Mesodermal cell (in vitro differentiated cells): ENCODE measurements at regions not wholly inside any gene's neighbourhood (a gene's known extent, or its start where the extent isn't known, plus 50 kb on each side); places are given as distances from the start of the nearest gene placed in this dataset.

Source experiments
- H3K27ac ChIP-seq: 2 replicates; pipeline ENCODE4 v1.7.0; 2013; ENCODE audit warnings: mild to moderate bottlenecking, low read depth, low read length, moderate library complexity; ENCODE audit not compliant: severe bottlenecking
- H3K36me3 ChIP-seq: 2 replicates; pipeline ENCODE4 v1.7.1; 2013; ENCODE audit warnings: mild to moderate bottlenecking, low read length, moderate library complexity; ENCODE audit not compliant: control insufficient read depth, insufficient read depth
- H3K4me1 ChIP-seq: one replicate; pipeline ENCODE4 v1.7.1; 2013; ENCODE audit warnings: mild to moderate bottlenecking, low read length; ENCODE audit not compliant: insufficient read depth, control insufficient read depth, poor library complexity, severe bottlenecking
- H3K4me3 ChIP-seq: 2 replicates; pipeline ENCODE4 v1.7.0; 2013; ENCODE audit warnings: low read length, control low read depth, mild to moderate bottlenecking; ENCODE audit not compliant: insufficient read depth, poor library complexity, severe bottlenecking; ENCODE audit errors: extremely low read depth
- H3K9me3 ChIP-seq: 2 replicates; pipeline ENCODE4 v1.7.1; 2013; ENCODE audit warnings: mild to moderate bottlenecking, low read length, moderate library complexity; ENCODE audit not compliant: control insufficient read depth
- WGBS, 2 experiments: methylation state at CpG; one replicate each; pipeline ENCODE4 v1.1.5; 2013; ENCODE audit warnings: missing lambda C conversion rate in 2 of 2; ENCODE audit not compliant: insufficient coverage in 2 of 2; 5-methylcytosine and 5-hydroxymethylcytosine counted together

DNA sequence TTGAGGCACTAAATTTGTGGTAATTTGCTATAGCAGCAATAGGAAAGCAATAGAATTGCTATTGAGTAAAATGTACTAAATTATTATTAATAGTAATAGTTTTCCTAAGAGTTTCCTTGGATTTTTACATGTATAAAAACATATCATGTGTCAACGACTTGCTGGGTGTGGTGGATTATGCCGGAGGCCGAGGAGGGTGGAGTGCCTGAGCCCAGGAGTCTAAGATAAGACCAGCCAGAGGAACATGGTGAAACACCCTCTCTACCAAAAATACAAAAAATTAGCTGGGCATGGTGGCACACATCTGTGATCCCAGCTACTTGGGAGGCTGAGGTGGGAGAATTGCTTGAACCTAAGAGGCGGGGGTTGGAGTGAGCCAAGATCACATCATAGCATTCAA lies 749.9 kb downstream of the TBL1XR1 start:
- Histone ChIP-seq H3K4me3 (no peak overlapping the region), H3K36me3 (no peaks in the 10 kb centered on the region), H3K9me3 (no peaks in the 10 kb centered on the region), H3K4me1 (no peaks in the 10 kb centered on the region), H3K27ac (no peak overlapping the region)
- WGBS, 2 experiments = no CpG with 5 or more reads among the region's 4 CpGs

DNA sequence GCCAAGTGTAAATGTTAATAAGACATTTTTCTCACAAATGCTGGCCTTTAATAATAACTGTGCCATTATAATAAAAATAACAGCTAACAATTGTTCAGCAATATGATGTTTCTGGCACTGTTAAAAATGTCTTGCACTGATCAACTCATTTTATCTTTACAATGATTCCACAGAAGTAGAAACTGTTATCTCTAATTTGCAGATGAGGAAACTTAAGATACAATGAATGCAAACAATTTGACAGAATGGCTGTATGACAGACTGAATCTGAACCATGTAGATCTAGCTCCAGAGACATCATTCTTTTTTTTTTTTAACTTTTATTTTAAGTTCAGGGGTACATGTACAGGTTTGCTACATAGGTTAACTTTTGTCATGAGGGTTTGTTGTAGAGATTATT lies 755.0 kb downstream of the TBL1XR1 start:
- Histone ChIP-seq H3K9me3 (no peaks in the 10 kb centered on the region), H3K4me3 (no peak overlapping the region), H3K27ac (no peak overlapping the region), H3K36me3 (no peaks in the 10 kb centered on the region), H3K4me1 (no peaks in the 10 kb centered on the region)

DNA sequence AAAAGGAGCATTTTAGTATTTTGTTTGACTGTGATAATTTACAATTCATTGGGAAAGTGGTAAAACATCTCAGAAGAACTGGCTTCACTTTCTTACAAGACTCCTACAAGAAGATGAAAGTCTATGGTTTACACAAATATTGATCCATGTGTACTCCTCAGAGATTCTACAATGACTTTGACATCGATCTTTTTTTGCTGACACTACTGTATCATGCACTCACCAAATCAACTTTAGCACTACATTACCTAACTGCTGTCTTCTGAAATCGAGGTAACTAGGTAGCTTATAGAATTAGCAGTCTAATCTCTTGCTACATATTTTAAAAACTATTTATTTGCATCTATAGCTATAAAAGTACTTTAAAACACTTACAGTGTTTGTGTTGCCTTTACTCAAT lies 757.6 kb downstream of the TBL1XR1 start:
- H3K4me3 ChIP-seq = no peak overlapping the region
- no peak overlapping the region for H3K27ac ChIP-seq
- WGBS, 2 experiments = 71 to 100% methylated on average over 1 of the region's 2 CpGs
- H3K9me3 ChIP-seq = no peaks in the 10 kb centered on the region
- no peaks in the 10 kb centered on the region for H3K36me3 ChIP-seq
- H3K4me1 ChIP-seq = no peaks in the 10 kb centered on the region

DNA sequence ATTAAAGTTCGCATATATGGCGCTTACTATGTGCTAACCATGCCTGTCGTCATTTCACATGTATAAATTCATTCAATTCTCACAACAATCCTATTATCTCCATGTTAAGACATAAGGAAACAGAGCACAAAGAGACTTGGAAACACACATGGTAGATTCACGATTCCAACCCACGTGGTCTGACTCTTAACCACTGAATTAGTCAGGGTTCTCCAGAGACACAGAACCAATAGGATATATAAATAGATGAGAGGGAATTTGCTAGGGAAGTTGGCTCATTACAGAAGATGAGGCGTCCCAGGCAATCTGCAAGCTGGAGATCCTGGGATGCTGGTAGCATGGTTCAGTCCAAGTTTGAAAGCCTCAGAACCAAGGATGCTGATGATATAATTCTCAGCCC lies 765.3 kb downstream of the TBL1XR1 start:
- no peaks in the 10 kb centered on the region for H3K4me1 ChIP-seq
- no peak overlapping the region for H3K4me3 ChIP-seq
- H3K36me3 ChIP-seq = no peaks in the 10 kb centered on the region
- H3K9me3 ChIP-seq = no peaks in the 10 kb centered on the region
- WGBS, 2 experiments = 60 to 70% methylated on average over 3 to 4 of the region's 6 CpGs
- no peak overlapping the region for H3K27ac ChIP-seq

DNA sequence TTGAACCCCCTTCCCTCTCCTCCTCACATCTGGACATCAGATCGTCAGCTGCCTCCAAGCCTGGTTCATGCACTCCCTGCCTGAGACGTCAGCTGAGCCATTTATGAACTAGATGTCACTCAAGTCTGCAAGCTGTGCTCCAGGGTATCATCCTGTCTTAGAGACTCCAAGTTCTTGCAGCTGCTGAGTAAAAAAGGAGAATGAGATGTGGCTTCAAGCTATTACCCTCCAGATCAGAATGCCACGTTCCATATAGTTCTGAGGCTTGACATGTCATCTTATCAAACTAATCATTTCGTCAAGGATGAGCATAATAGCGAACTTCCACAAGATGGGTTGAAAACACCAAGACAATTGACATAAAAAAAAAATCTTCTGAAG lies 766.3 kb downstream of the TBL1XR1 start:
- Histone ChIP-seq H3K36me3 (no peaks in the 10 kb centered on the region), H3K4me1 (no peaks in the 10 kb centered on the region), H3K27ac (no peak overlapping the region), H3K4me3 (no peak overlapping the region), H3K9me3 (no peaks in the 10 kb centered on the region)
- WGBS, 2 experiments = 67 to 84% methylated on average over 1 to 3 of the region's 5 CpGs

DNA sequence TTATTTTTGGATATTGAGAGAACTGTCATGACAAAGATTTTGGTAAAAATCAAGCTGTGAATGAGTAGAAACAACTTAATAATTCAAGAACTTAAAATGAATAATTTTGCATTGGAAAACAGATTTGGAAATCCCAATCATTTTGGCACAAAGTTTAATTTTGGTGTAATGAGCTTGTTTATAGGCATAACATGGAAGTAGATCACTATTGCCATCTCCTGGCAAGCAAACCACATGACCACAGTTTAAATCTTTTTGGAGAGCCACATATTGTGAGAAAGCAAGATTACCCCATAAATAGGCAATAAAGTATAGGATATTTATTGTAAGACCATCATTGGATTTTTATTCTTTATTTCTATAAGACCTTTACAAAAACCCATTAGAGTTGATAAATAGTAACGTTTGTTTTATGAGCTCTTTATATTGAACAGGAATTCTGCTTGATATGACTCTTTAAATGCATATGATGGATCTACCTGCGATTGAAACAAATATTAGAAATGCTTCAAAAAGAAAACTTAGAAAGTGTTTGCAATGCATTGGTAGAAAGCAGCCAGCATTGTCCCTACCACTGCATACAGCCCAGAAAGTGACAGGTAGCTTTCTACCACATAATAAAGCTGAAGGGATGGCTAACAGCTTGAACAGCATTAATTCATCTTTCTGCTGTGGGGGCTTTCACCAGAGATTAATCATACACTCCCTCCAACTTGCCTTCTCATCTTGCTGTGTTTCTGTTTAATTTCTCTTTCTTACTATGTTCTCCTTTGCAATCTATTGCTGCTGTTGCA lies 766.8 kb downstream of the TBL1XR1 start:
- Histone ChIP-seq H3K4me3 (no peak overlapping the region), H3K27ac (no peak overlapping the region), H3K36me3 (no peaks in the 10 kb centered on the region), H3K9me3 (no peaks in the 10 kb centered on the region), H3K4me1 (no peaks in the 10 kb centered on the region)
- WGBS, 2 experiments = 80% methylated on average over 1 of the region's 2 CpGs; no CpG with 5 or more reads in 1 of the 2 experiments

DNA sequence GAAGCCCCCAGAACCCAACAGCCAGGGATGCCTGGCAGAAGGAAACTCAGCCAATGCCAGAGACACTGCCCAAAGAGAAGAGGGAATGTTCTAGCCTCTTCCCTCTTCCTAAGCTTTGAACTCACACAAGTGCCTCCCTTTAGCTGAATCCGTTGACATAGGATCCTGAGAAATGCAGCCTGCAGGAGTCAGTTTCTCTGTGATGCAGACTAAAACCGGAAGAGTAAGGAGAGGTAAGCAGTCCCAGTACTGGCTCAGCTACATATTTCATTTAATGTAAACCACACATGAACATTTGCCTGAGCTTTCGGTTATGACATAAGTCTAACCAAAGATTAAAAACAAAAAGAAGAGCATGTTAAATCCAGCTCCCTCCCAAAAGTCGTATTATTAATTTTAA lies 768.7 kb downstream of the TBL1XR1 start:
- H3K4me1 ChIP-seq = no peaks in the 10 kb centered on the region
- no peaks in the 10 kb centered on the region for H3K36me3 ChIP-seq
- no peak overlapping the region for H3K27ac ChIP-seq
- no peaks in the 10 kb centered on the region for H3K9me3 ChIP-seq
- no peak overlapping the region for H3K4me3 ChIP-seq
- WGBS, 2 experiments = 50 to 100% methylated on average over 1 to 2 of the region's 4 CpGs

DNA sequence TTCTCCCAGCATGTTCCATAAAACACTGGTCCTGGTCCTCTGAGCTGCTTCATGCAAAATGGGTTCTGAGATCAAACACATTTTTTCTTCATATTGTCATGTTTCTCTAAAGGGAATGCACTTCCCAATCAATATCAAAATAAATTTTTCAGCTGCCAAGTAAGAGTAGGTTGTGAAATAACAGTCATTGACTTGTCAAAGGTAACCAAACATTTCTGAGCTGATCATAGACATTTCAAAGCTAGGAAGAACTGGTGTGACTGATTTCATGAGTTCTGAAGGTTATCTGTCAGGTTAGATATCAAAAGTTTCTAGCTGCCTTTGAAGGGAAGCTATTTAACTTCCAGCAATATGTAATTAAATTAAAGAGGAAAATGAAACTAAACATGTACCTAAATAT lies 770.9 kb downstream of the TBL1XR1 start:
- no peaks in the 10 kb centered on the region for H3K9me3 ChIP-seq
- no peaks in the 10 kb centered on the region for H3K36me3 ChIP-seq
- H3K27ac ChIP-seq = no peak overlapping the region
- H3K4me1 ChIP-seq = no peaks in the 10 kb centered on the region
- no peak overlapping the region for H3K4me3 ChIP-seq

DNA sequence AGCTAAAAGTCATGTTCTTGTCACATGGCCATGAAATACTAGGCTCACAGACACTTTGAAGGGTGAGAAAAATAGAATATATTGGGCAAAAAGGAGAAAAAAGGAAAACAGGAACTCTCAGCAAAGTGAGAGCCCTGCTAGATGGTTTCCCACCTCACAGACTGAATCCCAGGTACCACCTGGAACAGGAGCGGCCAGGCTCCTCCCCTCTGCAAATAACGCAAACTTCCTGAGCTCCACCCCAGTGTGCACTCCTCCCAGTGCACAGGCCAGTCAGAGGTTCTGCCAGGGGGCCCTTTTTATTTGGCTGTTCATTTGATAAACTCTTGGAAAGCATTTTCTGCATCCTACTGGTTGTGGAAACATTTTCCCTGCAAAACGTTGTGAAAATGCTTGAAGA lies 780.4 kb downstream of the TBL1XR1 start:
- no peak overlapping the region for H3K4me3 ChIP-seq
- no peaks in the 10 kb centered on the region for H3K9me3 ChIP-seq
- no peak overlapping the region for H3K27ac ChIP-seq
- WGBS, 2 experiments = 83 to 93% methylated on average over 2 to 3 of the region's 3 CpGs
- H3K36me3 ChIP-seq = no peaks in the 10 kb centered on the region
- no peaks in the 10 kb centered on the region for H3K4me1 ChIP-seq

DNA sequence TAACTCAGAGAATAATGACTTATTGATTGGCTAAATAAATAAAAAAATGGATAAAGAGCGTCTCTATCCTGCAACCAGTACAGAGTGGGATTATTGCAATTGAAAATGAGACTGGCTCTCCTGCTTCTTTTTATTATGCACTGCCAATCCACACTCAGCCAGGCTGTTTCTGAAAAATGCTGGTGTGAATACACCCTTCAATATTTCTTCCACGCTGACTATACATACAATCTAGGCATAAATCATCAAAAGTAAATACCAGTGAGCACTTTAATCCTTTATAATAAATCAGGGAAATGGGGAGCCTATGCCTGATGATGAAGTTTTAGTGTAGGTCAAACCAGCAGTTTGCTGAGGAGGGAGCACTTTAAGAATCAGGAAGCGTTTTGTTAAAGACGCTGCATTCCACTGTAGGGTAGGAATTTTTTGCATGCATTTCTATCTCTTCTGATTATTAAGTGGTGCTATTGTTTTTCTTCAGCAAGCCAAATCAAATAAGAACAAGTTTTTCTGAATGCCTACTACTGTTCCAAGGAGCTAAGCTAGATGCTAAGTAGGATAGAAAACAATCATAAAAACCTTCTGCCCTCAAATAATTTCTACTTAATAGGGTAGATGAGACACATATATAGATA lies 781.5 kb downstream of the TBL1XR1 start:
- 83 to 90% methylated on average over 1 to 2 of the region's 4 CpGs for WGBS, 2 experiments
- Histone ChIP-seq H3K9me3 (no peaks in the 10 kb centered on the region), H3K4me3 (no peak overlapping the region), H3K27ac (no peak overlapping the region), H3K36me3 (no peaks in the 10 kb centered on the region), H3K4me1 (no peaks in the 10 kb centered on the region)

DNA sequence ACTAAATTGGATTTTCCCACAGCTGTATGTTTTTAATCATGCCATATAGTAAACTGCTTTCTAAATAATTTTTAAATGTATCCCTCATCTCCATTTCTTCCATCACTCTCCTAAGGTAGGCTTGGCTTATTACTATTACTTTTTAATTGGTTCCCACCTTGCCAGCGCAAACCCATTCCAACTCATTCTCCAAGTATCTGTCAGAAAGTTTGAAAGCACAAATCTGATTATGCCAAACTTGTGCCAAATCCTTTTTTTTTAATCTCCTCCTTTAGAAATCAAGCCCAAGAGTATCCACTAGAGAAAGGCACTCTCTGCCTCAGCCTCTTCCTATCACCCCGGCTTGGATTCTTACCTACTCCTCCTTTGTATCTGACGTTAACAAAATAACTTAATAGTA lies 784.5 kb downstream of the TBL1XR1 start:
- no peaks in the 10 kb centered on the region for H3K4me1 ChIP-seq
- H3K27ac ChIP-seq = no peak overlapping the region
- 100% methylated on average over 1 of the region's 3 CpGs for WGBS, 2 experiments
- no peaks in the 10 kb centered on the region for H3K36me3 ChIP-seq
- H3K4me3 ChIP-seq = no peak overlapping the region
- no peaks in the 10 kb centered on the region for H3K9me3 ChIP-seq
